Right ventricle myocardium superior (tissue), 1 donor: ENCODE measurements at regions not wholly inside any gene's neighbourhood (a gene's known extent, or its start where the extent isn't known, plus 50 kb on each side); places are given as distances from the start of the nearest gene placed in this dataset.
"Not testable (repeated sequence)": the region's sequence is repeated elsewhere in the genome, so short reads cannot be mapped to it uniquely, and the experiment has no call there.

ENCODE experiments used
- ATAC-seq: fragments of 200-7000 bp; cut with Tn5 transposase; one replicate; pipeline ENCODE4 v1.9.1; 2020; ENCODE audit warnings: mild to moderate bottlenecking; ENCODE audit not compliant: poor library complexity
- DNase-seq: peaks from one replicate; pipeline ENCODE4 v3.0.0-alpha.2; 2020
- intact Hi-C: fragments of 100-400 bp; cut with DNase I; formaldehyde crosslinking; loops from one replicate; pipeline ENCODE4 v1.11.2; 2022
- donor health status: DM: no; HTN: yes; CAD: no; lungs with severe emphysema.

DNA sequence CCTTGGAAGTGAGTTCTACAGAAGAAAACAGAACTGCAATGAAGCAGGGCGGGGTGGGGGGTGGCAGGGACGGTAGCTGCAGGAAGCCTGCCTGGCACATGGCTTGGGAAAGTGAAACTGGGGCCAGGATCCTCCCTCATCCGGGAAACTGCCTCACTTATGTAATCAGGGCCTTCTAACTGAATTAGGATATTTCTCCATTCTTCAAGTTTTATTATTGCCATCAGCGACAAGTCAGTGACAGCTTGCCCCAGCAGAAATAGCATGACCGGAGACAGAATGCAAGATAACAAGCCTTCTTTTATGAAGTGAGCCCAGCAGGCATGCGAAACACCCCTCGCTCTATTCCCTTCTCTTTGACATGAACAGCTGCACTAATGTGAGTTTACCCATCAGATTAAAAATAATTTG lies 77.5 kb upstream of the CACUL1 start:
- intact Hi-C loops = no loop called here
- DNase-seq = peak; percentile 80
- ATAC-seq = peak; percentile 89

DNA sequence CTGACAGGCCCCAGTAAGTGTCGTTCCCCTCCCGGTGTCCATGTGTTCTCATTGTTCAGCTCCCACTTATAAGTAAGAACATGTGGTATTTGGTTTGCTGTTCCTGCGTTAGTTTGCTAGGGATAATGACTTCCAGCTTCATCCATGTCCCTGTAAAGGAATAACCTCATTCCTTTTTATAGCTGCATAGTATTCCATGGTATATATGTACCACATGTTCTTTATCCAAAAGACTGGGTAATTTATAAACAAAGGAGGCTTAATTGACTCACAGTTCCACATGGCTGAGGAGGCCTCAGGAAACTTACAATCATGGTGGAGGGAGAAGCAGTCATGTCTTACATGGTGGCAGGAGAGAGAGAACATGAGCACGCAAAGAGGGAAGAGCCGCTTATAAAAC lies 79.6 kb upstream of the CACUL1 start:
- DNase-seq, ATAC-seq, intact Hi-C loops: not testable (repeated sequence)

DNA sequence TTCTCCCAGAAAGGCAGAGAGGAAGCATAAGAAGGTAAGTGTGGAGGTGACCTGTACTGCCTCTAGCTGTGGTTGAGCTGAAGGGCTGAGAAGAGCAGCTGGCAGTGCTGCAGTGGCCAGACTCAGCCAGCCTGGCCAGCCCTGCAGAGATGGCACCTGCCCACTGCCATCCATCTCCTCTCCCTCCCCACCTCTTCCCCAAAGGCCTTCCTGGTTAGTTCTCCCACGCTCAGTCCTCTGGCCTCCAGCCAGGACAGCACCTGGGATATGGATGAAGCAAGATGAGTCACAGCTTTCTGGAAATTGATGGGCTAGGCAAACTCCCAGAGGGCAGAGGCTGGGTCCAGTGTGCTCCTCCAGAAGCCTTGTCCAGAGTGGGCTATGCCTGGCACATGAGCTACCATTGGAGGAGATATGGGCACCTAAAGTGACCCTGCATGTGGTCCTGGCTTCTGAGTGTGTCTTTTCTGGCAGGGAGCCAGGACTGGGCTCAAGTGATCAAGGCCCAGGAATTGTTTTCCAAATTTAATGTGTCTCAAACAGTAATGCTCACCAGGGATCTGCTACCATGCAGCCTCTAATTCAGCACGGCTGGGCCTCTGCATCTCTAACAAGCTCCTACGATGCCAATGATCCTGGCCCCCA lies 81.0 kb upstream of the CACUL1 start:
- intact Hi-C loops = no loop called here
- ATAC-seq (no peak), DNase-seq (no peak)

DNA sequence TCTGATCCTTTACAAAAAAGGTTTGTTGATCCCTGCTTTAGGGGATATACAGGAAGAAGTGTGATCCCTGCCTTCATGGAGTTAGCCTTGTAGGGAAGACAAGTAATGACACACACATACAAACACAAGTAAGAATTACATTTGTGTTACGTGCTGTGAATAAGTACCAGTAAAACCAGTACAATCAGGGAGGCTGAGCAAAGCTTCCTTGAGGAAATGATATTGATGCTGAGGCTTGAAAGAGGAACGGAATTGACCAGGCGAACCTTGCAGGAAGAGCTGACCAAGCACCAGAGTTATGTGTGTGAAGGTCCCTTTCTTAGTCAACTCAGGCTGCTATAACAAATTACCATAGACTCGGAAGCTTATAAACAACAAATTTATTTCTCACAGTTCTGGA lies 83.6 kb upstream of the CACUL1 start:
- no peak for ATAC-seq
- intact Hi-C loops = no loop called here
- DNase-seq = no peak

DNA sequence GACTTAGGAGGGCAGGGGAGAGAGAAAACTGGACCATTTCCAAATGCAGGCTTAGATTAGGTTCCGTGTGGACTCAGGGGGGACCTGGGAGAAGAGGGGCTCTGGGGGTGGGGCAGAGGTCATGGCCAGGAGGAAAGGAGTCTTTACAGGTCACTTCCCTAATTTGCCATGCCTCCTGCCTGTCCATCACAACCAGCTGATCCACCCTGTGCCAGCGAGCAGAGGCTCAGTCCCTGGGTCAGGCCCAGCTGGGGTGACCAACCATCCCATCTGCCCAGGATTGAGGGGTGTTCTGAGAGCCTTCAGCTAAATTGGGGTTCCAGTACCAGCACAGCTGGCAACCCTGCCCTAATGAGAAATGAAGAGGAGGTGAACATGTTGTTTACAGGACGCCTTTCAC lies 84.6 kb upstream of the CACUL1 start:
- DNase-seq (no peak), ATAC-seq (no peak)
- intact Hi-C loops = no loop called here

DNA sequence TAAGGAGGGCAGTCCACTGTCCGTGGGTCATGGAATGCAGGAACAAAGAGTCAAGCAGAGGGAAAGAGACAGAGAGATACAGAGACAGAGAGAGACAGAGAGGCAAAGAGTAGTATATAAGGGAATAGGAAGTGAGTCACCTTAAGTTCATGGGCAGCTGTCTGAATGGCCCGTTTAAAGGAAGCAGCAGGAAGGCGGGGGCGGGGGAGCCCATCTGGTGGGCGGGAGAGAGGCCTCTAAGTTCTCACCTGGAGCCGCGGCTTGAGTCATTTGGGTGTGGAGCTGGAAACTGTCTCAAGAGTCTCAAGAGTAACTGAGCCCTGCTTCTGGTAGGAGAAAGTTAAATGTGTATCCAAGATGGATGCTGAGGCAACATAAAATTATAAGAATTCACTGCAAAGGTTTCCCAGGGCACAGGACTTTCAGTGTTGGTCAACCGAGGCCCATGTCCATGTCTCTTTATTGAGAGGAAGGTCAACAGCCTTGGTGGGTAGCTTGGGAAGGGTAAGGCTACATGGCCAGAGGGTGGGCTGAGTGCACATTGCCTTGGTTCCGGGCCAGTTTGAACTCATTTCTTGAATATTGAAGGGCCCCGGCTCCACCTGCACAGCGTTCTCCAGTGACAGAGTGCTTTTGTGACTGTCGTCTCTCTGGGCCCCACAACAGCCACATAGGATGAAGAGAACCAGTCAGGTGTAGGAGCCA lies 85.5 kb upstream of the CACUL1 start:
- no peak for ATAC-seq
- intact Hi-C loops = no loop called here
- DNase-seq = no peak

DNA sequence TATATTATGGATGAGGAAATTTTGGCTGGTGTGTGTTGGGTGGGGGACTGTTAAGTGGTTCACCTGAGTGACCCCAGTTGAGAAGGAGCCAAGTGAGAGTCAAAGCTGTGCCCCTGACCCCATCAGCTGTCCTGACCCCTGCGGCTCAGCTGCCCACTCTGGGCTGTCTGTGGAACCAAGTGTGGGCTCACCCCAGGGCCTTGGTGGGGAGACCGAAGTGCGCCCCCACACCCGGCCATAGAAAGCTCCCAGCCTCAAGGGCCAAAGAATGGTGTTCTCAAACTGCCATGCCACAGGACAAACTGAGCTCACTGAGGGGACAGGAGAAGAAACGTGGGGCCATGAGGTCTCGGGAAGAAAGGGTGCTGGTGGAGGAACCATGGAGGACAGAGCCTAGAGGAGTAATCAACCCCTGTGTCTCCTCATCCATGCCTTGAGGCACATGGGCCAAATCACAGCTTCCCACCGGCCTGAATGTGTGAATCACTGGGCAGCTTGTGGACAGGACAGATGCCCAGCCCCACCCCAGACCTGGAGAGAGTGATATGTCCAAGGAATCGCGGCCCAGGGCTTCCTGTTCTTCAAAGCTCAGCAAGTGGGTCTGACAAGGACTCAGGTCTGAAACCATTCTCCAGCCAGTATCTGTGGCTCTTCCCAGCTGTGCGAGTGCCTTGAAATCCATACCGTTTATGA lies 86.2 kb upstream of the CACUL1 start:
- intact Hi-C loops = no loop called here

DNA sequence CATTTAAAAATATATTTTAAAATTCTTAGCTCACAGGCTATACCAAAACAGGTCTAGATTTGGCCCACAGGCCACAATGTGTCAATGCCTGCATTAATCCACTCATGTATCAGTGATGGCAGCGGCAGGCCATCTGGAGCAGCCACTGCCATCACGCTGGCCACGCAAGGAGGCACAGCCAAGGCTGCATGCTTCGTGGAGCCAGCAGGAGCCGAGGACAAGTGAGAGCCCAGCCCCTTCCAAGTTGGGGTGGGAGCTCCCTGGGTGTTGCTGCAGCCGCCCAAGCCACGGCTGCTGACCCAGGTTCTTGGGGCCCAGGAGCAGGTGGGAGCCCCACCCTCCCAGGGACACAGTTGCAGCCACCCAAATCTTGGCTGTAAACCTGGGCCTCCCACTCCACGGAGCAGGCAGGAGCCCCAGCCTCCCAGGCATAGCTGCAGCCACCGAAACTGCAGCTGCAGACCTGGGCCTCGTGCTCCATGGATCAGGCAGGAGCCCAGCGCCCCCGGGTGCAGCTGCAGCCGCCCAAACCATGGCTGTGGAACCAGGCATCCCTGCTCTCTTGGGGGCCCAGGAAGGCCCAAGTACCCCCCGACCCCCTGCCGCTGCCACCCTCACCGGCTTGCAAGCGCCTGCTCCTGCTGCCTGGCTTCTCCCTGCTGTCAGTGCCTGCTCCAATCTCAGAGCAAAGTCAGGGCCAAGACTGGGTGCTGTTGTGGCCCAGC lies 87.3 kb upstream of the CACUL1 start:
- DNase-seq (no peak), ATAC-seq (no peak)
- intact Hi-C loops = no loop called here

More for the DNA sequence above, 86.2 kb upstream of the CACUL1 start:
- DNase-seq (no peak), ATAC-seq (no peak)

DNA sequence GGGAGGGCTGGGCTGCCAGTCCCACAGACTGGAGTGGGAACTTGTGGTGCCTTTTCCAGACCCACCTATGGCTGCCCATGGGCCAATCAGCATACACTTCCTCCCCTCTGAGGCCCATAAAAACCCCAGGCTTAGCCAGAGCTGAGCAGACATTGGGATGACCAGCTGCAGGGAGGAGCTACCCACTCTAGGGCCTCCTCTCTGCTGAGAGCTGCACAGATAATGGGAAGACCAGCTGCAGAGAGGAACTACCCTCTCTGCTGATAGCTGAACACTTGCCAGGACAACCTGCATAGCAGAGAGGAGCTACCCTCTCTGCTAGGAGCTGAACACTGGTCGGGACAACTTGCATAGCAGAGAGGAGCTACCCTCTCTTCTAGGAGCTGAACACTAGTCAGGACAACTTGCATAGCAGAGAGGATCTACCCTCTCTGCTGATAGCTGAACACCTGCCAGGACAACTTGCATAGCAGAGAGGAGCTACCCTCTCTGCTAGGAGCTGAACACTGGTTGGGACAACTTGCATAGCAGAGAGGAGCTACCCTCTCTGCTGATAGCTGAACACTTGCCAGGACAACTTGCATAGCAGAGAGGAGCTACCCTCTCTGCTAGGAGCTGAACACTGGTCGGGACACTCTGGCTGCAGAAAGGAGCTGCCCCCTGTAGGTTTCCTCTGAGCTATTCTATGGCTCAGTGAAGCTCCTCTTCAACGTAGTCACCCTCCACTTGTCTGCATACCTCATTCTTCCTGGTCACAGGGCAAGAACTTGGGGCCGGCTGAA lies 88.3 kb upstream of the CACUL1 start:
- intact Hi-C loops = no loop called here
- ATAC-seq (peak; percentile 28), DNase-seq (no peak)

DNA sequence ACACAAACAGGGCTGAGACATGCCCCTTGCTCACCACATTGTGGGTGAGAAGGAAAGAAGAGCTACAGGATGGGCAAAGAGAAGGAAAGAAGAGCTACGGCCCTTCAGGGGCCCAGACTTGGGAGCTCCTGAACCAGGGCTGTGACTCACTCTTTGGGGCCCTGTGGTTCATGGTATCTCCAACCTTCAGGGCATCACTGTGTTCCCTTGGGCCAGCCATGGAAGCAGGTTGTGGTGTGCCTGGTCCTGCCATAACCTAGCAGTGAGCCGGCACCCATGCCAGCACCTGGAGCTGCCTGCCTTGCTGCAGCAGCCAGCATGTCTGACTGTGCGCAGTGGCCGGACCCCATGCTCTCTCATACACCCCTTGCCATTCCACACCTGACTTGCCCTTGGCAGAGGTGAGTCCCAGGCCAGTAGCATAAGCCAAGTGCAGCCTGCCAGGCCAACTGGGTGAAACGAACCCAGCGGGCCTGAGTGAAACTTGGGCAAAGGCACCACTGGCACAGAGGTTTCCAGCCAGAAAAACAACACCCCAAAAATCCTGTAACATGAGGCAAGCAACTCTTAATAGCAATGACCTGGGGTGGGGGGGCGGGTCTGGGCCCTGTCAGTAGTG lies 89.0 kb upstream of the CACUL1 start:
- no peak for DNase-seq
- intact Hi-C loops = no loop called here
- peak; percentile 57 for ATAC-seq

DNA sequence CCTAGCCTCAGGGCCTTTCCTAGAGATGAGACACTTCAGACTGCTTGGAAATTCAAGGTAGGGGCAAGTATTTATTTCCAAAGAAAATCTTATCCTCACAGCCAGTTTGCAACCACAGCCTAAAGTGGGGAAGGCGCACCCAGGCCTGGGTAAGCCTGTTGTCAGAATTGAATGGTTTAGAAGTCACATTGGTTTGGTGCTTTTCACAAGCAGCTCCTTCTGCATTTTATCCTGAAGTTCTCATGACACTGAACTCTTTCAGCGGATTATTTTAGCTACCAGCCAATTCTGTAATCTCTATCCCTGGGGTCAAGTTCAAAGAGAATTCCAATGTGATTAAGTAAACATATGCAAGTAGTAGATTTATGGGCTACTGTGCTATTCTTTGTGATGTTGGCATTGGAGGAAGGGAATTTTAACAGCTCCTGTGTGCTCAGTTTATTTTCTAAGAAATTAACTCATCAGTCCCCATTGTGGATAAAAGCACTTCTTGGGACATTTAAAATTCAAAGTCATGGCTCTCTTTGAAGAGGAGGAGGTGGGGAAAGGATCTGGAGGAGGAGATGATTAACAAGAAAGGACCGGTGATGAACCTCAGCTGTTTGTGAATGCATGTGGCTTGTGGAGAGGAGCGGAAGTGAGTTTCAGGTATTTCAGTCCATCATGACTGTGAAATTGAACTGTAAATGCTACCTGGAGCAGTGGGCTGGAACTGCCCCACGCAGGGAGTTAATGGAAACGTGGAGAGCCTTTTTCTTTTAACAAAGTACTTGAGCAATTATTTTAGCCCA lies 90.2 kb upstream of the CACUL1 start:
- intact Hi-C loops = no loop called here
- DNase-seq = no peak
- ATAC-seq = no peak

DNA sequence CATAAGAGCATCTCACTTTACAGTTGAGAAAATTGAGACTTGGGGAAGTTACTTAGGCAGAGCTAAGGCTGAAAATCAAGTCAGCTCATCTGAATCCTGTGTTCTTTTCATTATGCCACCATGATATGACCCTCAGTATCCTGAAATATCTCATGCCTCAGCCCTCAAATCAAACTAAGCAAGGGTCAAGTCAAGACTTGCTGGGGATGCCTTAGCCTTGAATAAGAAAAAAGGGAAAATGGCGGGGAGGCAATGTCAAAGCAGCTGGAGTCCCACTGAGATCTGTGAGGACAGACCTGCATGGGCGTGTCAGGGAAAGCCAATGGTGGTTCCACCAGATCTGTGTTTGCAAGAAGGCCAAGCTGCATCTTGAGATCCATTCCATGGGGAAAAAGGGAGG lies 91.0 kb upstream of the CACUL1 start:
- ATAC-seq = no peak
- intact Hi-C loops = no loop called here
- no peak for DNase-seq

DNA sequence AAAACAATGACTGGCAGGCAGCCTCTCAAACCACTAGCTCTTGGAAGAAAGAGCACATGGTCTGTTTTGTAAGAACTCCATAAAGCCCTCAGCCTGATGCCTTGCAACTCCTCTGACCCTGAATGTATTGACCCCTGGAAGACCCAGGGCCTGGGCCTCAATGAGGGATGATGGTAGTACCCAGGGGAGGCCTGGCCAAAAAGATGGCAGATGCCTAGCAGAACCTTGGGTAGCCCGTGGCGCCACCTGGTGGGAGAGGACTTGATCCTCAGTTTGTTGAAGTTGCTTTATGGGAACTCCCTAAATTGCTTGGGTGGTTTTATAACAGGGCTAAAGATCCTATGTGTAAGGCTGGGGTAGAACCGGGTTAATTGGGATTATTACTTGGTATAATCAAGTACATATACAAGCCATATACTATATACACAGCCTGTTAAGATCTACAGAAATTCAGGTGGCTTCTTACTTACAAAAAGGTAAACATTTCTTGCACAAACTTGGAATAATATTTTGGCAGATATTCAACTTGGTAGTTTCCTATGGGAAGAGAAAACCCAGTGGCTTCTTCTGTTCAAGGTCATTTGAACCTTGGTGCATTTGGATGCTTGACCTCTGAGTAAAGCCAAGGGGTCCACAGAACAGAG lies 95.8 kb upstream of the CACUL1 start:
- DNase-seq (peak; percentile 84), ATAC-seq (peak; percentile 31)
- intact Hi-C loops = no loop called here

DNA sequence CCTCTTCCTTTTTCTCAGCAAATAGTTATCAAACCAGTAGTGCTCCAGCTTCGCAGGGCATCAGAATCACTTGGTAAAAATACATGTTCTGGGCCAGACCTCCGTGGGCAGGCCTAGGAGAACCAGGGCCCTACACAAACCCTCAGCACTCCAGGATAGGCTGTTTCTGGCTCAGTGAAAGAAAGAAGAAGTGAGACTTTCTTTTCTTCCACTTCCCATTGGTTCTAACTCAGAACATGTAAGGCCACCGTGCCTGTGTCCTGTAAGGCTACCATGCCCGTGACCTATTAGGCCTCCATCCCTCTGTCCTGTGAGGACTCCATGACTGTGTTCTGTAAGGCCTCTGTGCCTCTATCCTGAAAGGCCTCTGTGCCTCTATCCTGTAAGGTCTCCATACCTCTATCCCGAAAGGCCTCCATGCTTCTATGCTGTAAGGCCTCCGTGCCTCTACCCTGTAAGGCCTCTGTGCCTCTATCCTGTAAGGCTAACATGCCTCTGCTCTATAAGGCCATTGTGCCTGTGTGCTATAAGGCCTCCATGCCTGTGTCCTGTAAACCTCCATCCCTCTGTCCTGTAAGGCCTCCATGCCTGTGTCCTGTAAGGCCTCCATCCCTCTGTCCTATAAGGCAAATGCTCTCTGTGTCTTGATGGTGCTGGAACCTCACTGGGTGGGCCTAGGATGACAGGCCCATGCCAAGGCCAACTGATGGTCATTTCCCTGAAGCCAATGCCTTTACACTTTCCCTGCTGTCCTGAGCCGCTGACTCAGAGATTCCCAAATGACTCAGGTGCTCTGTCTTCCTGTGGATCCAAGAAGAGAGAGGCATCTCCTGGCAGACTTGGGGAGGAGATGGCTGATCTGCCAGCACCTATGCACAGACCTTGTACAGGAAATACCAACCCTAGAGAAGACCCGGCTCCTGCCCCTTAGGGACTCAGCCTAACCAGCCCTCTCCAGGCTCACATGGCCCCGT lies 96.6 kb upstream of the CACUL1 start:
- intact Hi-C loops = no loop called here
- DNase-seq (no peak), ATAC-seq (peak; percentile 15)

DNA sequence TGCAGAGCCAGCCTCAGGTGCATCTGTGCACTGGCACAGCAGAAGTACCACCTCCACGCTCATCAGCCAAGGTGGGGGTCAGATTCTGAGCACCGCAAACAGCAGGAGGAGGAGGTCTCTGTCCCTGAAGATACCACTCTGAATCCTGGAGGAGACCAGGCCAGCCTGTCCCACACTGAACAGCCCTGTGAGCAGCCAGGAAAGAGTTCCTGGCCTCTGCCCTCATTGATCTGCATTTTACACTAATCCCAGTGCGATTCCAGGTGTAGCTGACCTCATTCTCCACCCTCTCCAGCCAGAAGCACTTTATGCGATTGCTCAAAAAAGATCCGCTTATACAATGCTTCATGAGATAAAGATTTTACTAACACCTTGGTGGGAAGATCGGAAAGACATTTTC lies 99.1 kb upstream of the CACUL1 start:
- no peak for ATAC-seq

DNA sequence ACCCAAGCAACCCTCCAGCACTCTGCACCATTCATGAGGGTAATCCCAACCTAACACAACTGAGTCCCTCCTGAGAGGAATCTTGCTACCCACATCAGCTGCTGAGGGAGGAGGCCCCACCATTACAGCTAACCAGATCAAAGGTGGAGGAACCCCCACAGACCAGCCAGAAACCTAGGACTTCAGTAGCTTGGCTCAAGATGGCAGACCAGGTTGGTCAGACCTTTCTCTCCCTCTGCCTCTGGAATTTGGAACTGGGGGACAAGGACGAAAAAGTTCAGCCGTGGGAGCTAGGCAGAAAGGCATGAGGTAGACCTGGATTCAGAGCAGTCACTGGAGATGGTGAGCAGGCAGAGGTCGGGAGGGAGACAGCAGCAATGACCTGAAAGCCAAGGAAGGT lies 101.3 kb upstream of the CACUL1 start:
- ATAC-seq (no peak), DNase-seq (no peak)
- intact Hi-C loops = no loop called here

More for the DNA sequence above, 99.1 kb upstream of the CACUL1 start:
- intact Hi-C loops = no loop called here
- DNase-seq = no peak
